ENCODE measurements at regions not wholly inside any gene's neighbourhood (a gene's known extent, or its start where the extent isn't known, plus 50 kb on each side); places are given as distances from the start of the nearest gene placed in this dataset.

DNA sequence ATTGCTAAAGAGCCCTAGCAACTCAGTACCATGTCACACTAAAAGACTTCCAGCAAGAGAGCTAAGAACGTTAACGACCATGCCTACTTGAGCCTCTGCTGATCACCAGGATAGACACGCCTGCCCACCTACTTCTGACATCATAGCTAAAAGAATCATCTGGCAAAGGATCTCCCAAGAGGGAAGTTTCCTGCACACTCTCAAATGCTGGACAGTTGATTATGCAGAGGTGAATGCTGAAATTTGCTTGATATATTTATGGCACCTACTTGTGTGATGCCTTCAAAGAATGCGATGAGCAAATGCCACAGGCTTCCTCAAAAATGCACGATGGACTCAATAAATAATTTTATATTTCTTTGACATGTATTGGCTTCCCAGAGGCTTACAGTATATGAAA is 113.6 kb downstream of the GALC start:
- DNase-seq (ENCODE audit: low spot score) (no peak), ATAC-seq (no peak)
- intact Hi-C loops (cut with DNase I): no loop called here

DNA sequence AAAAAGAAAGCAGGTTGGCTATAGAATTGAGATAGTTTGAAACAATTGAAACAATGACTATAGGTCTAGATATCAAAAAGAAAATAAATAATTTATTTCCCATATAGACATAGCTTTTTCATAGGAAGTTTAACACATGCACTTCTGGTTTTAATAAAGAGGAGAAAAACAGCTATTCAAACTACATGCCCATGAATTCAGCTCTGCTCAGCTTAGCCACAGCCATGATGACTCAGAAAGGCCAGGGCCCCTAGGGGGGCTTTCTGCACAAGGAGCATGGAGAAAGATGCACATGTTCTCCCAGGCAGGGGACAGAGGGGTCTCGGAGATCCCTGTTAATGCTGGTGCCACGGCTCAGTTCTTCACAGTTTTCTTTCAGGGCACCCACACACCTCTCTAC is 114.0 kb downstream of the GALC start:
- ATAC-seq (no peak), DNase-seq (ENCODE audit: low spot score) (no peak)
- intact Hi-C loops (cut with DNase I): no loop called here

DNA sequence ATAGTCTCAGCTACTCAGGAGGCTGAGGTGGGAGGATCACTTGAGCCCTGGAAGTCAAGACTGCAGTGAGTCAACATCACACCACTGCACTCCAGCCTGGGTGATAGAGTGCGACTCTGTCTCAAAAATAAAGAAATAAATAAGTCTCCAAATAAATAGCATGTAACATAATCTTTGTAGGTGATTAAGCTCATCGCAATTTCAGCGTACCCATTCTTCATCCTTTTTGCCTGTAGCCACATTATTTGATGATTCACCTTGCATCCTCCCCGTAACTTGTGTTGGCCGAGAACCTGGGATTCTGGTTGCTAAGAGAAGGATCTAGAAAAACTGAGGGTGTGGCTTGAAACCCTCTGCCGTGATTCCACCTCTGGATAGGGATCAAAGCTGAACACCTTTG is 115.1 kb downstream of the GALC start:
- ATAC-seq (no peak), DNase-seq (ENCODE audit: low spot score) (no peak)
- intact Hi-C loops (cut with DNase I): no loop called here

DNA sequence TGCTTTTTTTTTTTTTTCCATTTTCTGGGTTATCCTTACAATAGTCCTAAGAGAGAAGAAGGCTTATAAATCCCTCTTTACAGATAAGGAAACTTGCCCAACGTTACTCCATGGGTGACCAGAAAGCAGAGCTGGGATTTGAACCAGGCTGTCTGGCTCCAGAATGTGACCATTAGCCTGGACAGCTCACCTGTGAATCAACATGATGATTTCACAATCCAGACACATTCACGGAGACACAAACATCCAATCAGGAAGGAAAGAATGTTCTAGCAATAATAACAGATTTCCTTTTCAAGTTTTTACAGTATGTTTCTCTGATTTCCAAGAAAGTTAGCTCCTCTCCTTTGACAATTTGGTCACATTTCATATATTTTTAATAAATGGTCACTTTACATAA is 118.3 kb downstream of the GALC start:
- no peak for ATAC-seq
- DNase-seq (ENCODE audit: low spot score): no peak
- intact Hi-C loops (cut with DNase I): no loop called here

DNA sequence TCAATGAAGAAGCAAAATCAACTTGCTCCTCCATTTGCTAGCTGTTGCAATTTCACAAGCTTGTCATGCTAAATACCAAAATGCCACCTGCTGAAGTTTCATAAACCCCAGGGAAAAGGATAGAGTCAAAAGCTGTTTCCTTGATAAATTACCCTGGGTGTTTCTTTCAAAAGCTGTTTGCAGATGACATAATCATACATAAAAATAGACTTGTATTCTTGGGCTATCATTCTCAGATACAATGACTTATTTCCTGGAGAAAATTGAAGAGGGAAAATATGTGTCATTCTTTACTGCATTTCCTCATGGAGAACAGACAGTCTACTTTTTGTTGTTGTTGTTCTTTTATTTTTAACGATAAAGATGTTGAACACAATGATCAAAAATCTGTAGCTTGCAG is 119.2 kb downstream of the GALC start:
- DNase-seq (ENCODE audit: low spot score): no peak
- ATAC-seq: no peak
- intact Hi-C loops (cut with DNase I): no loop called here

DNA sequence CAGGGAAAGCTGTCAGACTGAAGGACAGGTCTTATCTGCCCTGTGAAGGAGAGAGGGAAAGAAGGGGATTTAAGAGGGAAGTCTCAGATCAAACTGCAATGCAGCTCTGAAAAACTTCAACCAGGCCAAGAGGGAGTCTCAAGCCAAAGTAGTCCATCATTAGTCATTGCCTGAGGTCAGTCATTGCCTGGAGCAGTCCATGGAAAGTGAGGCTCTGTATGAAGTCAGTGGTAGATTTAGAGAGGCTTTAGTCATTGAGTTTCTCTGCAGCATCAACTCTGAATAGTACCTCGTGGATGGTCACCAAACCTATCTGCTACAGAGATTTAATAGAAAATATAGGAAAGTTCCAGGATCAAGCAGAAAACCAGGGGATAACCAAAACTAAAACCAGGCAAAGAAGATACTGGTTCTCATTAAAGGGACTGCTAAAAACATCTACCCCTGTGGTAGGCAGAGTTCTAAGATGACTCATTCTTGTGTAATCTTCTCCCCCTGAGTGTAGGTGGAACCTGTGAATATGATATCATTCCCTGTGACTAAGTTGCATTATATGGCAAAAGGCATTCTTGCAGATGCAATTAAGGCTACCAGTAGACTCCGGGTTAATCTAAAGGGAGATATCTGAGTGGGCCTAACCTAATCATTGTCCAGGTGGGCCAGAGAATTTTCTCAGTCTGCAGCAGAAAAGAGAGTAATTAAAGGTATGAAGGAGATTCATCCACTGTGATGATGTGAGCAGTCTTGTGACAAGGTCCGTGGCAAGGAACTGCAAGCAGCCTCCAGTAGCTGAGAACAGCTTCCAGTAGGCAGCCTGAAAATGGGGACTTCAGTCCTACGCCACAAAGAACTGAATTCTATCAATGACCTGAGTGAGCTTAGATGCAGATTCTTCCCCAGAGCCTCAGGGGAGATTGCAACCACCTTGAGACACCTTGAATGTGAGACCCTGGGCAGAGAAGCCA is 123.1 kb downstream of the GALC start:
- intact Hi-C loops (cut with DNase I): no loop called here
- ATAC-seq (peak; percentile 75), DNase-seq (ENCODE audit: low spot score) (no peak)

DNA sequence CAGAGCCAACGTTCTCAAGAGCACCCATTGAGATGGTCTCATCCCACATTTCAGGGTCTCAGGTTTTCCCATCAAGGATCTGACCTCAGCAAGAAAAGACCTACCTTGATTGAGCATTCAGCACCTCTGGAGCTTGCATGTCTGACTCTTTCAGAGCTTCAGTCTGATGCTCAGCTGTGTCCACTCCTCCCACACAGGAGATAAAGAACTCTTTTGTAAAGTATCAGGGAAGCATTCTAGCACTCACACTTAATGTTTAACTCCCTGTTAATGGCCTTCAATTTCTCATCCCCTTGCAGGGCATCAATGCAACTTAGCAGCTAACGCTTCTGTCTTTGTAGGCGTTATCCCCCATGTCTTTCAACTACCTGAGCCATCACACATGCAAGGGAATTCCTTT is 124.1 kb downstream of the GALC start:
- no peak for DNase-seq (ENCODE audit: low spot score)
- intact Hi-C loops (cut with DNase I): no loop called here
- no peak for ATAC-seq

DNA sequence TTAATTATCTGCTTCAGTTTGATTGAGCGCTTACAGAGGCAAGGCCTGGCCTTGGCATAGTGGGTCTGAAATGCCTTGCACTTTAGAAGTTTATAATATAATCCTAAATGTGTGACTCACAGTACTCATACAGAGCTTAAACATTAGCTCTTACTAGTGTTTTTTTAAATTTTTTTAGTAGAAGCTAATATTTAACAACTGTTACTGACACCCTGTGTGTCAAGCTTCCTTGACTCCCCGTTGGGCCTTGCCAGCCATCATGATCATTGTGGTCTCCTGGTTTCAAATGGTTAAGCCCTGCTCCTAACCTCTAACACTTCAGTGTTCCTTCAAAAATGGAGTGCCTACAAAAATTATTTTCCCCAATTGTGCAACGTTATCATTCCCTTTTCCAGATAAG is 126.9 kb downstream of the GALC start:
- no peak for ATAC-seq
- DNase-seq (ENCODE audit: low spot score): no peak
- intact Hi-C loops (cut with DNase I): no loop called here

DNA sequence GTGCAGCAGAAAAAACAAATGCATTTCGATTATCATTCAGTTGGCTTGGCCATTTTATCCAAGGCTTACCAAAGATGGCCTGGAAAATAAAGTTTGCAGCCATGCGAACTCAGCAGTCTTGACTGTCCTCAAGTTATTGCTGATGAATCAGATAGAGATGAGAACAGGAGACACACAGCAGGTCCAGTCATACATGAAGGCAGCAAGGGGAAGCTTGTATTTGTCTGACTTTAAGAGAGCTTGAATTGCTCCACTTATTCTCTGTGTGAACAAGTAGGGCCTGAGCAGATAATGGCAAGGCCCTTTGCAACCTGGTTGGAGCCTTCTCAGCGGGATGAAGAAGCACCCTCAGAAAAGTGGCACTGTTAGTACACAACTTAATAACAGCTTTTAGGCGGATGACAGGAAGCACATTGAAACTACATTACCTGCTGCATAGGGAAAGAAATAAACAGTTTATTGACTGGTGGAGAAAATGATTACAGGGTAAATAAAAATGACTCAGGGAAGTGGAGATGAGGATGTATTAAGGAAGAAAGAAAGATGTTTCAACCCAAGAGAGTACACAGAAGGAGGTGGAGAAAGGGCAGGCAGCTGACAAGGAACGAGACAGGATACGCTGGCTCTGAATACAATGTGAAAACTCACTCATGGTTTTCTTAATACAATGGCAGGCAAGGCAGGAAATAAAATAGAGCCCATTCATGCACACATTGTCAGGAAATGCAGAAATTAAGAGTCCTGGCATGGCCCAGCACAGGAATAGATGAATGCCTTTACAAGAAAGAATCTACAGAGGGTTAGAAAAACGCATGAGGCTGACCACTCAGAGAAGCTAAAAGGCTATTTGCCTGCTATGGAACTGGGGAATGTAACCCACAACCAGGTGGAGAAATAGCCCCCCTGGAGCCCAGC is 128.4 kb downstream of the GALC start:
- ATAC-seq (no peak), DNase-seq (ENCODE audit: low spot score) (no peak)
- intact Hi-C loops (cut with DNase I): no loop called here

DNA sequence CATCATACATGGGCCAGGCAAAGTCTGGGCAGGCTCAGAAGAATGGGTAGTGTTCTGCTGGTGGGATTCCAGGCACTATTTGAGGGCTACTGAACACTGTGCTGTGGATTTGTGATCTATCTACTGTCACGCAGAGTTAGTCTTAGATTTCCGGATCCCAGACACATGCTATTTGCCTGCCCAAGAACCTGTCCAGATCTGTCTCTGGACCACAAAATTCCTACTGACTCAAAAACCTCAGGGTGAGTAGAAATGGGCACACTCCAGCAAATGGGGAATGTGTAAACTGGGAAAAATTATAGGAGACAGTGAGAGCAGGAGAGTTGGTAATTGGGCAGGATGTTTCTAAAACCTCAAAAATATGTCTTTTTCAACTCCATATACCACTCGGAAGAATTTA is 129.9 kb downstream of the GALC start:
- ATAC-seq (no peak), DNase-seq (ENCODE audit: low spot score) (no peak)
- intact Hi-C loops (cut with DNase I): no loop called here

DNA sequence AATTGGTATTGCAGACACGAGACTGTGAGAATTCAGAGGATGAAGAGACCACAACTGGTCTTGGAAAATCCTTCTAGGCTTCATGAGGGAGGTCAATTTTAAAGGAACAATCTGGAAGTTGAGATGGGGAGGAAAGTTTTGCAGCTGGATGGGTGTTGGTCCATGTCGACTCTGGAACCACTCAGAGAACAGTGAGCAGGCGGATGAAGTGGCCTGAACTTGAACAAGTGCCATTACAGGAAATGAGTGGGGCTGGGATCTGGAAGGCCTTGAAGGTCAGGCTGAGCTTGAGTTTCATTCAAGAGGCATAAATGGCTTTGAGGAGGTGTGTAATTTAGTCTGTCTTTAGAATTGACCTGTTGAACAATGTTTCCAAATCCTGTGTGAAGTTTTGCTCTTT is 140.9 kb downstream of the GALC start:
- DNase-seq (ENCODE audit: low spot score): no peak
- ATAC-seq: no peak
- intact Hi-C loops (cut with DNase I): no loop called here

DNA sequence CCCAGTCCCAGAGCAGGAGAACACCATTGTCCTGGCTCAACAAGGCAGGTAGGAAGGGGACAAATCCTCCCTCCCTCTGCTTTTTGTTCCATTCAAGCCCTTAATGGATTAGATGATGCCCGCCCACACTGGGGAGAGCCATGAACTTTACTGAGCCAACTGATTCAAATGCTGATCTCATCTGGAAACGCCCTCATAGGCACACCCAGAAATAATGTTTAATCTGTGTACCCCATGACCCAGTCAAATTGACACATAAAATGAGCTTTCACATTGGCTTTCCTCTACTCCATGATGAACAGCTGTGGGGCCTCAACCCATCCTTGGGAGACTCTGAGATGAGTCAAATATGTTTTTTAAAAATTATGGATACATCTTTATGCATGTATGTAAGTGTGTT is 141.8 kb downstream of the GALC start:
- ATAC-seq: no peak
- intact Hi-C loops (cut with DNase I): no loop called here
- no peak for DNase-seq (ENCODE audit: low spot score)

DNA sequence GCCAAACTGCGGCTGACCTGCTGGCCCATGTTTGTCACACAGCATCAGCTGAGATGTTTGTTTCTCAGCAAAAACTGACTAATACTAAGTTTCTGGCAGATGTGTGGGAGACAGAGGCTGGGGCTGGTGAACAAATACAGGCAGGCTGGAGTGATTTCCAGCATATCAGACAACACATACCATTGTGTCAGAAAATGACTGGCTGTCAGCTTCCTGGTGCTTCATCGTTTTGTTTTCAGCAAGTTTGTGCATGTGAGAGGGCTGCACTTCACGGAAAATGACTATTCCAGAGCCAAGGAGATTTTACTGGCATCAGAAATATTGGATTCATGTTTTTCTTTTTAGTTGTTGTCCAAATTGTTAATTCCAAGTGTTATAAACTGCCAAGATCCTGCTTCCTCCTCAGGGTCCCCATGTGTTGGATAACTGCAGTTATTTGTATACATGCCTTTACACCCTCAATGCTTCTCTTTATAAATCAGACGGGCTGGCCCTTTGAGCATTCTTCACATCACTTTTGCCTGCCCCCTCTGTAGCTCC is 145.7 kb downstream of the GALC start:
- intact Hi-C loops (cut with DNase I): no loop called here
- no peak for DNase-seq (ENCODE audit: low spot score)
- no peak for ATAC-seq

DNA sequence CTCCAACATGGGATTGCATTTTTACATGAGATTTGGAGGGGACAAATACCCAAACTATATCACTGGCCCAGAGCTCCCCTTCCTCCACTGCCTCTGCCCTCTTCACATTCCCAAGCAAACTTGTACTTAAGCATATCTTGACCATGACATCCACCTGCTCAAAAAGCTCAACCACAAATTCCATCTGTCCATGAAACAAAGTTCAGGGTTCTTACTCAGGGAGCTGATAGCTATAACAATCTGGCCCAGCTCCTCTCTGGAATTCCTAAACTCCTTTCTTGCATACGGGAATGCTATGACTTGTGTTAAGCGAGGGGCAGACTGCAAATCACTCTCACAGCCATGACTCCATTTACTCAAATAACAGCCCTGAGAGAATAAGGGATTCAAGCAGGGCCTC is 152.1 kb downstream of the GALC start:
- ATAC-seq (no peak), DNase-seq (ENCODE audit: low spot score) (no peak)
- intact Hi-C loops (cut with DNase I): no loop called here

DNA sequence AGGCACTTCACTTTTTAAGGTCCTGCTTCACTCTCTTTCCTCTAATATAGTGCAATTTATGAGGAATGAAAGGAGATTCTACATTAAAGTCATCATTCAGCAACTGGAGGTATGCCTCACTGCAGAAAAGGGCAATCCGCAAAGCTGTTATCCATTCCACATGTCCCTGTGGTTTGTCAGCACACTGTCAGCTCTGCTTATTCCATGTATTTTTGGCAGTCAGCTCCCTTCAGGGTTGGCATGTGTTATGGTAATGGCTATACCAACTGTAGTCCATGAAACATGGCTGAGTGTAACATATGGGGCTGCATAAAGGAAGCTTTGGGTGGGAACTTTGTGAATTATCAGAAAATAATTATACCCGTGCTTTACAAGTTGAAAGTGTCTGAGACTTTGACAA is 154.1 kb downstream of the GALC start:
- DNase-seq (ENCODE audit: low spot score) (no peak), ATAC-seq (no peak)
- intact Hi-C loops (cut with DNase I): no loop called here

DNA sequence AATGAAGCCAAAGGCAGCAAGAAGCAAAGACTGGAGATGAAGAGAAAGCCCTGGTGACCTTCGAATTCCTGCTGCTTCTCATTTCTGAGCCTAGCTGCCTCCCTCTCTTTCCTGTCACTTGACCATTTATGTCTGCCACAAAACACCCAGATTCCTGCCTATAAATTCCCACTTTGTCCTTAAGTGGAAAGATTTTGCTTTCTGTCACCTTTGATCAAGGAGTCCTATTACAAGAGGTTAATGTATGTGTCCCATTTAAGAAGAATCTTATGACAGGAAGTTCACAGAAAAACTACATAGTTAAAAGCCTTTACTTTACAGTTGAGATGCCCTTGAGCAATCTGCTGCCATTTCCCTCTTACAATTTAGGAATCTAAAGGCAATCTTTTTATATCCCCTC is 155.7 kb downstream of the GALC start:
- DNase-seq (ENCODE audit: low spot score): no peak
- no peak for ATAC-seq
- intact Hi-C loops (cut with DNase I): no loop called here

DNA sequence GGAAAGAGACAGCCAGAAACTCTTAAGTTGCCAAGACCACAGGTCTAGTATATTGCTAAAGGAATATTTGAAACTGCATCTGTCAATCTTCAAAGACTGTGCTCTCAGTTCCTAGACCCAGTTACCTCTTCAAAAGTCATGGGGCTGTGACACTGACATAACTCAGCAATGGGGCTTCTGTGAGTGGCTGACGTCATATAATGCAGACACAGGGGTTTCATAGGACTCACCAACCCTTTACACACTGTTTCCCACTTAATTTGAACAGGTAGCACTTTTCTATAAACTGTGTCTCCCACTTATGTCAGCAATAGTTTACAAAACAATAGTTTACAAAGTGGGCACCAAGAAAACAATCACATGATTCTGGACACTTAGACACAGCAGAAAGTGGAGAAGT is 158.4 kb downstream of the GALC start:
- DNase-seq (ENCODE audit: low spot score): no peak
- ATAC-seq: no peak
- intact Hi-C loops (cut with DNase I): no loop called here

DNA sequence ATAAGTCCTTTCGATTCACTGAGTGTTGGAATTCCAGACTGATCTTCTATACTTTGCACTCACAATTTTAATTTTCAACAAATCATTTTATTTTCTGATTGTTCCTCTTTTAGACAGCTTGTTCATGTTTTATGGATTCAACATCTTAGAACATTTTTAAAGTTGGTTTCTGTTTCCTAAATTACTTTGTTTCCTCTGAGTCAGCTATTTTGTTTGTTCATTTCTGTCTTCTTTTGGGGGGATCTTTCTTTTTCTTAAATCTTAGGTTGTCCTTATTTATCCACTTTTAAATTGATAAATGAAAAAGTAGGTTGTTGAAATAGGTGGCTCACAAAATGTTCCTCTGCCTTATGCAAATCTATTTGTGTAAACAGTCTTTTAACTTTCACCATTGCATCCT is 160.0 kb downstream of the GALC start:
- intact Hi-C loops (cut with DNase I): no loop called here
- DNase-seq (ENCODE audit: low spot score): no peak
- no peak for ATAC-seq

DNA sequence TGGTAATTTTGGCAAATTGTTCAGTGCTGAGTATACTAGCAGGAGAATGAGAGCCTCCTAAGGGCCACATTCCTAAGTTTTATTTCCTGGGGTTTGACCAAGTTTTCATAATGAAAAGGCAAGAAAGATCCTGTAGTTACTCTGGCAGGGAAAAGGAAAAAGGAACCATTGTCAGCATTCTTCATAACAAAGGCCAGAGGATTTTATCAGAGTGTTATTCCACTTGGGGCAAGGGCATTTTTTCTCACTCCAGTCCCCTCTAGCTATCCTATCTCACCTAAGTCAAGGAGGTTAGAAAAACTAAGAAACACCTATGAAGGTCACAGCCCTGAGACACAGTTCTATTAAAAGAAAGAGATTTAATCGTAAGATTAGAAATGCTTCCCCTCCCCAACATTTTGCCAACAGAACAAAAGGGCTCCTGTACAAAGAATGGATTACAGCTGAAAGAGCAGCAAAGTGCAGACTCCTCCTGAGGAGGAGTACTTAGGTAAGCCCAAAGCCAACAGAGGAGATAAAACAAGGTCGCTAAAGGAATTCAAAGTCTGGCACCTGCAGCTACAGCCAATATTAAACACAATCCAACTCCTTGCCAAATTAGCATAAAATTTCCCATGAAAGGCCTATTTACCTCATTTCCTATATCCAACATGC is 162.4 kb downstream of the GALC start:
- DNase-seq (ENCODE audit: low spot score) (no peak), ATAC-seq (no peak)
- intact Hi-C loops (cut with DNase I): no loop called here

DNA sequence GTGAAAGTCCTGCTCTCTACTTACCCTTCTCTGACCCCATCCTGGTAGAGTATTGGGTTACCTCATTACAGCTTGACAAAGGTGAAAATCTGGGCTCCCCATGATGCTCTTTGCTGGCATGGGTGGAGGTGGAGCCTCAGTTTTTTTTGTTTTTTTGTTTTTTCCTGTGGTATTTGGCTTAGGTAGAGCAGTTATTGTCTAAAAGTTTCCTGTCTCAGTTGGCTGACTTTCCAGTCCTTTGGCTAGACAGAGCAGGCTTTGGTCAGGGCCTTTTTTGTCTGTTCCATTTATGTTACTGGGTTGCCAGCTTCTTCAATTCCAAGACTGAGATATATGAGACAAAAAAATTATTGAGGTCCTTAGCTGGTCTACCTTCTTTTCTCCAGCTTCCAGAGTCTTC is 163.4 kb downstream of the GALC start:
- intact Hi-C loops (cut with DNase I): no loop called here
- no peak for DNase-seq (ENCODE audit: low spot score)
- ATAC-seq: no peak

Measured in sciatic nerve (tissue), 2 donors.